ENCODE measurements at regions not wholly inside any gene's neighbourhood (a gene's known extent, or its start where the extent isn't known, plus 50 kb on each side); places are given as distances from the start of the nearest gene placed in this dataset.
"Not testable (repeated sequence)": the region's sequence is repeated elsewhere in the genome, so short reads cannot be mapped to it uniquely, and the experiment has no call there.

- Histone ChIP-seq H3K27me3 (no peaks in the 10 kb centered on the region), H3K9me3 (no peaks in the 10 kb centered on the region), H3K4me3 (no peak overlapping the region), H3K36me3 (no peaks in the 10 kb centered on the region)
- no peak for DNase-seq
These were observed 78.0 kb upstream of the LHFPL2 start for GRCh38 chr5:78726571-78726970.

DNA sequence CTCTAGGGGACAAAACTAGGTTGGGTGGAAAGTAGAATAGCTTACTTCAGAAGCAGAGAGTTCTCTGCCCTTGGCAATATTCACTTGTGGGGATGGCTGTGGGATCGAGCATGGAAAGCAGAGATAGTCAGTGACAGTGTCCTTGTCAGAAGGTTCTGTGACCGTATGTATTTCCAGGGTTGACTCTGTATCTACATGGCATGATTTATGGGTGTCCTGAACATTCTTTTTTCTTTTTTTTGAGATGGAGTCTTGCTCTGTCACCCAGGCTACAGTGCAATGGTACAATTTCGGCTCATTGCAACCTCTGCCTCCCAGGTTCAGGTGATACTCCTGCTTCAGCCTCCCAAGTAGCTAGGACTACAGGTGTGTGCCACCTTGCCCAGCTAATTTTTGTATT lies 77.4 kb upstream of the LHFPL2 start:
- Histone ChIP-seq H3K4me3 (no peak overlapping the region), H3K27me3 (no peaks in the 10 kb centered on the region), H3K9me3 (no peaks in the 10 kb centered on the region), H3K36me3 (no peaks in the 10 kb centered on the region)
- DNase-seq: no peak

DNA sequence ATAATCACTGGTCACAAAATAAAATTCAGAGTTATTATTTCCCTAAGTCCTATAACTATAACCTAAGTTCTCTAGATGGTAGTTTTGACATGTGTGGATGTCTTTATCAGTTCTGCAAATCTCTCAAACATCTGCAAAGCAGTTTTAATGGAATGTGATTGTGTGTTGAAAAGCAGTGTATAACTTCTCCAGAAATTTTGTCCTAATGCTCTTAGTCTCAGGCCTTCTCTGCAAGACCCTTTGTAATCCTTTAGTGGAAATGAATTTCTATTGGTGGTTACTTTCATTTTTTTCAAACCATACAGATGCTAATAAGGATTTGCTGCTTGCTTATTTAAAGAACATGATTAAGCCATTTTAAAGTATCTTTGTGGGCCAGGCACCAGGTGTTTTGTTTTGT lies 75.5 kb upstream of the LHFPL2 start:
- no peaks in the 10 kb centered on the region for H3K27me3 ChIP-seq
- H3K9me3 ChIP-seq: no peaks in the 10 kb centered on the region
- no peak overlapping the region for H3K4me3 ChIP-seq
- DNase-seq: no peak
- H3K36me3 ChIP-seq: no peaks in the 10 kb centered on the region

GRCh38 chr5:78720997-78721396 lies 72.4 kb upstream of the LHFPL2 start:
- DNase-seq: no peak

DNA sequence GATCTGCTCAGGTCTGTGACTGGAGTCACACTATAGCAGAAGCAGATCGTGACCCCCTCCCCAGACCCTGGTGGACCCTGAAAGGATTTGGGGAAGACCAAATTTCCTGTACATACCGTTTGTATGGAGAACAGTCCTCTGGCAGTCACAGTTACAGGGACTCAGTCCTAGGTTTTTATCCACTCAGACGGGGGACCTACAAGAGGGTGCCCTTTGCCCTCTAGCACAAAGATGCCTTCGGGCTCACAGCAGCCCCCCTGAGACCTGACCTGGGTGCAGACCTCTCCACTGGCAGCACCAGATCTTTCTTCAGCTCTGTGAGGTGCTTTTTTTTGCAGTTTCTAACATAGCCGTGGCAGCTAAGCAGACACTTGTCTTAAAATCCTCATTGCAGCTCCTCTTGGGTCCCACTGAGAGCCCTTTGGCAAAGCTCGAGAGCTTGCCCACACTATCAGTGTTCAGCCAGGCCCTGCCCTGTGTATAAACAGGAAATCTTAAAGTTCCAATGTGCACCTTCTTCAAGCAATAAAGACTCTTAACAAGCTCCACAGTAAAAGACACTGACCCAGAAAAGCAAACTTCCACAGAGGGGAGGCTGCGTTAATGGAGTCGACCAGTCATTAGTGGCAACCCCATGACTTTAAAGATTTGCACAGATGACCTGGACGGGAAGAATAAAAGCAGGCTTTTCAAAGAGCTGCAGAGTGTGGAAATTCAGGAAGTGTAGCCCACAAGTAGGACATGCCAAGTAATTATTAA lies 71.8 kb upstream of the LHFPL2 start:
- no peak overlapping the region for H3K4me3 ChIP-seq
- no peaks in the 10 kb centered on the region for H3K27me3 ChIP-seq
- no peak for DNase-seq
- no peaks in the 10 kb centered on the region for H3K9me3 ChIP-seq
- H3K36me3 ChIP-seq: no peaks in the 10 kb centered on the region

More at GRCh38 chr5:78720997-78721396, 72.4 kb upstream of the LHFPL2 start:
- no peaks in the 10 kb centered on the region for H3K27me3 ChIP-seq
- no peaks in the 10 kb centered on the region for H3K36me3 ChIP-seq
- no peaks in the 10 kb centered on the region for H3K9me3 ChIP-seq
- no peak overlapping the region for H3K4me3 ChIP-seq

DNA sequence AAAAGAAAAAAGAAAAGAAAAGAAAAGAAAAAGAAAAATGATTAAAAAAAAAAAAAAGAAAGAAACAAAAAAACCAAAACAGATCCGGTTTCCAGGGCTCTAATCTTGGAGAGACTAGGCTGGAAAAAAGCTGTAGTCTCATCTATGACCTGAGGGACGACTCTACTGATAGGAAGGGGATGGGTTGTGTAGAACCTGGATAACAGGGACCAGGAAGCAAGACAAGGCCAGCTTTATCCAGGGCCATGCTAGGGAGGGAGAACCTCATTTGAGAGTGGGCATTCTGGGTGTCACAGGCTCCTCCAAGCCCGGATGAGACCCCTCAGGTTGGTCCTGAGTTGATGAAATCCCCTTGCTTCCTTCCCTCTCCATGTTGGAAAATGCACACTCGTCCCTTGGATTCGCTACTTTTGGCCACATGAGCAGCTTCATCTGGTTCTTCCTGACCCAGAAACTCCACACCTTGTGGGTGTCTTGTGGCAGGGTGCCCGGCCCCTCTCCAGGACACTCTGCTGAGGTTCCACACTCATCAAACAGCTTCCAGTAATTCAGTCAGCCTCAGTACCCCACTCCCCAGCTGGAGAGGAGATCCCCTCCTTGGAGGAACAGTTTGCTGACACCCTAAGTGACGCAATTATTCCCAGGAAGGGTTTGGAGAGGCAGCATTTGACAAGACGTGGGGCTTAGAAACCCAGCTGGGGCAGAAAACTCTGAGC lies 71.1 kb upstream of the LHFPL2 start:
- Histone ChIP-seq H3K27me3 (no peaks in the 10 kb centered on the region), H3K9me3 (no peaks in the 10 kb centered on the region), H3K4me3 (no peak overlapping the region), H3K36me3 (no peaks in the 10 kb centered on the region)
- DNase-seq: no peak

DNA sequence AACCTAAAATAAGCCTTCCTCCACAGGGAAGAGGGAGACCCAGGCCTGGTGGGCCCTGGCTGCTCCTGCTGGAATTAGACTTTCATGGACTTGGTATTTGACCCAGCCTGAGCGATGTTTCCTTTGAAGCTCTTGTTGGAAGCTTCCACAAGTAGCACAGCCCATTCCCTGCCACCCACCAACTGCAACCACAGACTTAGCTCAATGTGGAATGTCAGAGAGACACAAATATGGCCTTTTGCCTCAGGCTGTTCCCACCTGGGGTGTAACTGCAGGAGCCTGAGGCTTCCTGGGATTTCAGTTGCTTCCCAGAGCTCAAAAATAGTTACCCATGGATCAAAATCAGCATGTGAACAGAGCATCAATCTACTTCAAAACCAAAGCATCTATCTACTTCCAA lies 70.3 kb upstream of the LHFPL2 start:
- H3K36me3 ChIP-seq: no peaks in the 10 kb centered on the region
- H3K9me3 ChIP-seq: no peaks in the 10 kb centered on the region
- H3K27me3 ChIP-seq: no peaks in the 10 kb centered on the region
- H3K4me3 ChIP-seq: no peak overlapping the region
- no peak for DNase-seq

- no peaks in the 10 kb centered on the region for H3K36me3 ChIP-seq
- no peaks in the 10 kb centered on the region for H3K27me3 ChIP-seq
- H3K4me3 ChIP-seq: no peak overlapping the region
- no peaks in the 10 kb centered on the region for H3K9me3 ChIP-seq
- DNase-seq: no peak
These were observed 69.4 kb upstream of the LHFPL2 start for GRCh38 chr5:78717674-78718584.

DNA sequence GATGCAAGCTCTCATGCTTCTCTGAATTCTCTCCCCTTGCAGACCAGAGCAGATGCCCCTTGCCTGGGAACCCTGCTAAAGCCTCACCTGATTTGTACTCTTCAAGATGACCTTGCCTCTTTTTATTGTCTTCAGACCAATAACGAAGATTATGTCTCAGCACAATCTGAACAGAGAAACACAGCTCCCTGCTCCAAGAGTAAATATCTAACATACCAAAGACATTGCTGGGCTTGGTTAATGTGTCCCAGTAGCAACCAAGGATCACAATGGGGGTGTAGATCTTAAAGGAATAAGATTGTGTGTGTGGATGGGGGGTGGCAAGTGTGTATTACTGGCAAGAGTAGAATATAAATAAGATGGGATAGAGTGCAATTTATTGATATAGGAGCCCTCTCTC lies 67.6 kb upstream of the LHFPL2 start:
- Histone ChIP-seq H3K9me3 (no peaks in the 10 kb centered on the region), H3K4me3 (no peak overlapping the region), H3K36me3 (no peaks in the 10 kb centered on the region), H3K27me3 (no peaks in the 10 kb centered on the region)
- no peak for DNase-seq

GRCh38 chr5:78715351-78715750 lies 66.8 kb upstream of the LHFPL2 start:
- not testable (repeated sequence) for H3K4me3 ChIP-seq, H3K9me3 ChIP-seq, H3K36me3 ChIP-seq, DNase-seq, H3K27me3 ChIP-seq

DNA sequence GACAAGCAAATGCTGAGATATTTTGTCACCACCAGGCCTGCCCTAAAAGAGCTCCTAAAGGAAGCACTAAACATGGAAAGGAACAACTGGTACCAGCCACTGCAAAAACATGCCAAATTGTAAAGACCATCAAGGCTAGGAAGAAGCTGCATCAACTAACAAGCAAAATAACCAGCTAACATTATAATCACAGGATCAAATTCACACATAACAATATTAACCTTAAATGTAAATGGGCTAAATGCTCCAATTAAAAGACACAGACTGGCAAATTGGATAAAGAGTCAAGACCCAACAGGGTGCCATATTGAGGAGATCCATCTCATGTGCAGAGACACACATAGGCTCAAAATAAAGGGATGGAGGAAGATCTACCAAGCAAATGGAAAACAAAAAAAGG lies 63.1 kb upstream of the LHFPL2 start:
- H3K9me3 ChIP-seq, DNase-seq, H3K4me3 ChIP-seq, H3K36me3 ChIP-seq, H3K27me3 ChIP-seq: not testable (repeated sequence)

DNA sequence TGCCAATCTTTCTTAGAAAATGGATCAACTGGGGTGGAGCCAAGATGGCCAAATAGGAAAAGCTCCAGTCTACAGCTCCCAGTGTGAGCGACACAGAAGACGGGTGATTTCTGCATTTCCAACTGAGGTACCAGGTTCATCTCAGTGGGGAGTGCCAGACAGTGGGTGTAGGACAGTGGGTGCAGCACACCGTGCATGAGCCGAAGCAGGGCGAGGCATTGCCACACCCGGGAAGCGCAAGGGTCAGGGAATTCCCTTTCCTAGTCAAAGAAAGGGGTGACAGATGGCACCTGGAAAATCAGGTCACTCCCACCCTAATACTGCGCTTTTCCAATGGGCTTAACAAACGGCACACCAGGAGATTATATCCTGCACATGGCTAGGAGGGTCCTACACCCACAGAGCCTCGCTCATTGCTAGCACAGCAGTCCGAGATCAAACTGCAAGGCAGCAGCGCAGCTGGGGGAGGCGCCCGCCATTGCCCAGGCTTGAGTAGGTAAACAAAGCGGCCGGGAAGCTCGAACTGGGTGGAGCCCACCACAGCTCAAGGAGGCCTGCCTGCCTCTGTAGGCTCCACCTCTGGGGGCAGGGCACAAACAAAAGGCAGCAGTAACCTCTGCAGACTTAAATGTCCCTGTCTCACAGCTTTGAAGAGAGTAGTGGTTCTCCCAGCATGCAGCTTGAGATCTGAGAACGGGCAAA lies 61.3 kb upstream of the LHFPL2 start:
- DNase-seq, H3K9me3 ChIP-seq, H3K4me3 ChIP-seq, H3K36me3 ChIP-seq, H3K27me3 ChIP-seq: not testable (repeated sequence)

DNA sequence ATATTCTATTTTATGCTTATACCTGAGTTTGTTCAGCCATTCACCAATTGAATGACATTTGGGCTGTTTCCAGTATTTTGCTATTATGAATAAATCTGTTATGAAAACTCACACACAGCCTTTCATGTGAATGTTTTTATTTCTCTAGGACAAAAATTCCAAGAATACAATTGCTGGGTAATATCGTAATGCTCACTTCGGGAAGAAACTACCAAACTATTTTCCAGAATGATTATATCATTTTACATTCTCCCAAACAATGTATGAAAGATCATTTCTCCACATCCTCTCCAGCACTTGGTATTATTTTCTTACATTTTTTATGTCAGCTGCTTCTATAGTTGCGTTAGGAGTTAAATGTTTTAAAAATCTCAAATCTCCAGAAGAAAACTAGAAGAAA lies 58.3 kb upstream of the LHFPL2 start:
- H3K27me3 ChIP-seq: no peaks in the 10 kb centered on the region
- no peak for DNase-seq
- no peaks in the 10 kb centered on the region for H3K36me3 ChIP-seq
- H3K4me3 ChIP-seq: no peak overlapping the region
- H3K9me3 ChIP-seq: no peaks in the 10 kb centered on the region

- DNase-seq: no peak
- no peak overlapping the region for H3K4me3 ChIP-seq
- no peaks in the 10 kb centered on the region for H3K9me3 ChIP-seq
- no peaks in the 10 kb centered on the region for H3K36me3 ChIP-seq
- no peaks in the 10 kb centered on the region for H3K27me3 ChIP-seq
These were observed 57.8 kb upstream of the LHFPL2 start for GRCh38 chr5:78706381-78706780.

DNA sequence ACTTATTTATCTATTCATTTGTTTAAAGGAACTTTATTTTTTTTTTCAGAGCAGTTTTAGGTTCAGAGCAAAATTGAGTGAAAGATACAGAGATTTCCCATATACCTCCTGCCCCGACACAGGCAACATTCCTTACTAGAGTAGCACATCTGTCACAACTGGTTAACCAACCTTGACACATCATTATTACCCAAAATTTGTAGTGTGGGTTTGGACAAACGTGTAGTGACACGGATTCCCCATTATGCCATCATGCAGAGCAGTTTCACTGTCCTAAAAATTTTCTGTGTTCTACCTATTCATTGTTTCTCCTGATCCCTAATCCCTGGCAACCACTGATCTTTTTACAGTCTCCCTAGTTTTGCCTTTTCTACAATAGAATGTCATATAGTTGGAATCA lies 57.3 kb upstream of the LHFPL2 start:
- no peak overlapping the region for H3K4me3 ChIP-seq
- H3K36me3 ChIP-seq: no peaks in the 10 kb centered on the region
- no peak for DNase-seq
- H3K9me3 ChIP-seq: no peaks in the 10 kb centered on the region
- H3K27me3 ChIP-seq: no peaks in the 10 kb centered on the region

DNA sequence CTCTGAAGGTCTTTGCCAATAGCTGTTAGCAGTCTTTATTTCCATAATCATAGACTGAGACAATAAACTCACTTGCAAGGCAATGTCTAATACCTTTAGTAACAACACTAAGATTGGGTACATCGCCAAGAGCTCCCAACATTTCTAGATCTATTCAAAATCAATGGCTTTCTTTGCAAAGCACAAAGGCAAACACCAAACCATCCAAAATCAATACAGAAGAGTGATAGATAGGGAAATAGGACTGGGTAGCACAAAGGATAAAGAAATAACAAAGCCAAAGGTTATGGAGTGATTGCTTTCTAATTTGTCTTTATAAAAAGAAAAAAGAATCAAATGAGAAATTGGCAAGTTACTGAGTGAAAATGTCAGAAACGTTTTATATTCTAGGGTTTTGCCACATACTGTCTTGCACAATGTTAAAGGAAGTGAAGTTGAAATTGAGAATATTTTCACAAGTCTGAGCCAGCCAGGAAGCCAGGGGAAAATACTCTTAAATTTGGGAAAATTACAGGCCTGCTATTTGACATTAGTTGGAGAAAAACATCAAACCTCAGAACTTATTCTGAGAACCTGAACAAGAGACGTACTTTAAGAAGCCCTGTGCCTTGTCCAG lies 53.3 kb upstream of the LHFPL2 start:
- Histone ChIP-seq H3K27me3 (no peaks in the 10 kb centered on the region), H3K36me3 (no peaks in the 10 kb centered on the region), H3K4me3 (no peak overlapping the region), H3K9me3 (no peaks in the 10 kb centered on the region)
- DNase-seq: no peak

Data from MG63 (cell line).